Hematopoietic multipotent progenitor cell (in vitro differentiated cells): ENCODE measurements at regions not wholly inside any gene's neighbourhood (a gene's known extent, or its start where the extent isn't known, plus 50 kb on each side); places are given as distances from the start of the nearest gene placed in this dataset.
"Not testable (repeated sequence)": the region's sequence is repeated elsewhere in the genome, so short reads cannot be mapped to it uniquely, and the experiment has no call there.

ENCODE experiments used
- DNase-seq, 3 donors: peaks; one replicate each; pipeline ENCODE4 v3.0.0-alpha.2; 2011 to 2015; ENCODE audit warnings: low read depth in 2 of 3, low spot score in 2 of 3

- DNase-seq: no peak
Observed at GRCh38 chr3:174336784-174337183, 522.4 kb upstream of the NAALADL2 start.

- peak in 1 of 3 donors; percentile 14 for DNase-seq
Observed at GRCh38 chr3:174337227-174337626, 521.9 kb upstream of the NAALADL2 start.

GRCh38 chr3:174340624-174341587, 518.2 kb upstream of the NAALADL2 start:
- no peak for DNase-seq

GRCh38 chr3:174342171-174342570, 517.0 kb upstream of the NAALADL2 start:
- no peak for DNase-seq

DNA sequence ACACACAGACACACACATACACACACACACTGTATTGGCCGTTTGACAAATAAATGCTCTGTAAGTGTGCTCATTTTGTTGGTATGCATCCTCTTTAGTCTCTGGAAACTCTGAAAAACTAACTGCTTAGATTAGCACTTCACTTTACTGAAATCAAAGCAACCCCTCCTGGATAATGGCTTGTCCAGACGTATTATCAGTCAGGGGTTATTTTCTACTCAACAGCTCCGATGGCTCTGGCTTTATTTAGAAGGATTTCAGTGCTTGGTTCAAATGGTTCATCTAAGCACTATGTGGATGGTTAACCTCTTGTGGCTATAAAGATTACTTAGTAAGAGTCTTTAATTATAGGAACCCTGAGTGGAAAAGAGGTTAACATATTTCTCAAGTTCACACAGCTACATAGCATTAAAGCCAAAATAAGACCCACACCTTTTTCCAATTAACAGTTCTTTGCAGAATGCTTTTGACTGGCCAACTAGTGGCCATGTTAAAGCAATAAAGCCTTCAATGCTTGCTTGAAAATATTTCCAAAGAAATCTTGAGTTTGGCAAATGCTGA, 516.1 kb upstream of the NAALADL2 start:
- no peak for DNase-seq

- no peak for DNase-seq
Observed at GRCh38 chr3:174346141-174346540, 513.0 kb upstream of the NAALADL2 start.

GRCh38 chr3:174346571-174346970, 512.6 kb upstream of the NAALADL2 start:
- no peak for DNase-seq

- DNase-seq: no peak
Observed at GRCh38 chr3:174347474-174348138, 511.5 kb upstream of the NAALADL2 start.

DNA sequence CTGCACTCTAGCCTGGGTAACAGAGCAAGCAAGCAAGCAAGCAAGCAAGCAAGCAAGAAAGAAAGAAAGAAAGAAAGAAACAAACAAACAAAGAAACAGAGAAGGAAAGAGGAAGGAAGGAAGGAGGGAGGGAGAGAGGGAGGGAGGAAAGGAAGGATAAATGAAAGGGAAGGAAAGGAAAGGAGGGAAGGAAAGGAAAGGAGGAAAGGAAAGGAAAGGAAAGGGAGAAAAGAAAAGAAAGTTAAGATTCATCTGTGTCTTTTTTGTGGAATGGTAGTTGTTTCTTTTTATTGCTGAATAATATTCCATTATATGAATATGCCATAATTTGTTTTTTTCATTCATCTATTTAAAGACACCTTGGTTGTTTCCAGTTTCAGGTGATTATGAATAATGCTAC, 506.9 kb upstream of the NAALADL2 start:
- DNase-seq: no peak

DNA sequence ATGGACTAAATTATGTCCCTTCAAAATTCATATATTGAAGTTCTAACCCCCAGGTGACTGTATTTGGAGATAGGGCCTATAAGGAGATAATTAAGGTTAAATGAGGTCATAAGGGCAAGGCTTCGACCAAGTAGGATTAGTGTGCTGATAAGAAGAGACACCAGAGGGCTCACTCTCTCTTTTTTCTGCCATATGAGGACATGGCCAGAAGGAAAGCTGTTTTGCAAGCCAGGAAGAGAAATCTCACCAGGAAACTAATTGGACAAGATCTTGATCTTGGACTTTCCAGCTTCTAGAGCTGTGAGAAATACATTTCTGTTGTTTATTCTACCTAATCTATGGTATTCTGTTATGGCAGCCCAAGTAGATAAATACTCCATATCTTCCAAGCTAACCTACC, 503.6 kb upstream of the NAALADL2 start:
- no peak for DNase-seq

DNA sequence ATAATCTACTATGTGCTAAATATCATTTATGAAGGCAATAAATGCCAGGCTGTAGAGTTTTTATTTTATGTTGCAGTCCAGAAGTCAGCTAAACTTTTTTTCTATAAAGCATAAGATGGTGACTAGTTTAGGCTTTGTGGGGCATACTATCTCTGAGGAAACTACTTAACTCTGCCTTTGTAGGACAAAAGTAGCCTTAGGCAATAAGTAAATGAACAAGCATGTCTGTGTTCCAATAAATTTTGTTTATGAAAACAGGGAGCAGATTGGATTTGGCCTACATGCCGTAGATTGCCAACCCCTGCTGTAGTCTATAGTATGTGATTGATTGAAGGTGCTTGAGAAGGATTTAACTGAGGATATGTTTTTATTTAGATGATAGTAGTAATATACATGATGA, 502.5 kb upstream of the NAALADL2 start:
- DNase-seq: no peak

- no peak for DNase-seq
Observed at GRCh38 chr3:174358252-174358651, 500.9 kb upstream of the NAALADL2 start.

DNA sequence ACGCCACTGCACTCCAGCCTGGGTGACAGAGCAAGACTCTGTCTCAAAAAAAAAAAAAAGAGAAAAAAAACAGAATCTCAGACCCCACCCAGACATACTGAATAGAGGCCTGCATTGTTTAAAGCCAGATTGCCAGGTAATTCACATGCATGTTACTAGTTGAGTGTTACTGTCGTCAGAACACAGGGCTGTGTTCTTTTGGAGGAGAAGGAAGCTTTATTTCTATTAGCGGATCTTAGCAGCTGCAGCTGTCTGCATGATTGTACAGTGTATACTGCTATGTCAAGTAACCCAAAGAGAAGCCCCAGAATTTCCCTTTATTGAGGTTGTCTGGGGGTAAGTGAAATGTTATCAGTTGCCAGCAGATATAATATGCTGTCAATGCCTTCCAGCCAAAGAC, 496.6 kb upstream of the NAALADL2 start:
- DNase-seq: no peak

DNA sequence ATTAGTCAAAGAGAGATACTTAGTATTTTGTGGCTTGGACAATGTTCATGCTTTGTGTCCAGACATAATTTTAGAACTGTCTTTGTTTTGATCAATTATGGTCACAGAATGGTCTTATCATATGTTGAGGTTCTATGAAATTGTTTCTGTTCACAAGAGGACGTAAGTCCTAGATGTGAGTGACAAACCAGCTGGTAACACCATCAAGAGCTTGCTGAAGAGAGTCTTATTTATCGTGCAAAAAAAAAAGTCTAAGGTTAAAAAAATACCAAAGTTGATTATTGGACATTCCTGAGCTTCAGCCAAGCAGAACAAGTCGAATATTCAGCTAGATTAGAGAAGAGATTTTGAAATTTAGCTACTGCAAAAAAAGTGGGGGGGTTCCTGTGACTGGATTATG, 495.9 kb upstream of the NAALADL2 start:
- no peak for DNase-seq

DNA sequence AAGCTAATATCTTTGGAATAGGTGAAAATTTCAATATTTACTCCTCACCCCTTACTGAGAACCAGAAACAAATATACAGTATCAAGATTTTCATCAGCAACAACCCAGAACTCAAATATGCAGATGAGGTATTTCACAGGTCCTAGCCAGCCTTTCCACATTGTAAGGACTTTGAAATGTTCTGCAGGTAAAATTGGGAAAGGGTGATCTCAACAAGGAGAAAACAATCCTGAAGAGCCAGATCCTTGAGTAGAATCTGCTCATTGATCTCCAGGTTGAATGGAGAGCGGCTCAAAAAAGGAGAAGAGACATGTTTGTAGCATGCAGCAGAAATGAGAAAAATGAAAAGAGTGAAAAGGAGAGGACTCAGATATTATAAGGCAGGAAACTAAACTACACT, 493.3 kb upstream of the NAALADL2 start:
- no peak for DNase-seq

GRCh38 chr3:174366904-174367303, 492.2 kb upstream of the NAALADL2 start:
- not testable (repeated sequence) for DNase-seq

DNA sequence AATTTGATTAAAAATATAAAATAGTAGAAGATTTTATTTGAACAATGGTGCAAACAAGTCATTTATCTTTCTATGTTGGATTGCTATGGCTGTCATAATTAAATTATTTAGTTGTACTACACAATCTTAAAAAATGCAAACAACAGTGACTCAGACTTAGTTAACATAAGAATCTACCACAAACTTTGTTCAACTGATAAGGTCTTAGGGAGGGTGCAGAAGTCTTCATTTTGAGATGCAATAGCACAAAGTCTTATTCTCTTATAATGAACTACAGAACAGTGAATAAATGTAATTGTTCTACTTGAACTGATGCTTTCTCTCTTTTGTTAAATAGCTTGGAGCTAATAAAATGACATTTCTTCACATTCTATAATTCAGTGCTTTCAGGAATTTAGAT, 482.8 kb upstream of the NAALADL2 start:
- DNase-seq: no peak

DNA sequence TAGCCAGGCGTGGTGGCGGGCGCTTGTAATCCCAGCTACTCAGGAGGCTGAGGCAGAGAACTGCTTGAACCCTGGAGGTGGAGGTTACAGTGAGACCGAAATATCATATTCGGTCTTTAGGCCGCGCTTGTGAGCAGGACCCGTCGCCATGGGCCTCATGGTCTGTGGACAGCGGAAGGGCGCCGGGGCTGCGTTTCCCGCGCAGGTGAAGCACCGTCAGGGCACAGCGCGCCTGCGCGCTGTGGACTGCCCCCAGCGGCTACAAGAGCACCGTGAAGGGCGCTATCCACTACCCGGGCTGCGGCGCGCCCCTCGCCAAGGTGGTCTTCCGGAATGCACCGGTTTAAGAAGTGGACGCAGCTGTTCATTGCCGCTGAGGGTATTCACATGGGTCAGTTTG, 482.0 kb upstream of the NAALADL2 start:
- no peak for DNase-seq

DNA sequence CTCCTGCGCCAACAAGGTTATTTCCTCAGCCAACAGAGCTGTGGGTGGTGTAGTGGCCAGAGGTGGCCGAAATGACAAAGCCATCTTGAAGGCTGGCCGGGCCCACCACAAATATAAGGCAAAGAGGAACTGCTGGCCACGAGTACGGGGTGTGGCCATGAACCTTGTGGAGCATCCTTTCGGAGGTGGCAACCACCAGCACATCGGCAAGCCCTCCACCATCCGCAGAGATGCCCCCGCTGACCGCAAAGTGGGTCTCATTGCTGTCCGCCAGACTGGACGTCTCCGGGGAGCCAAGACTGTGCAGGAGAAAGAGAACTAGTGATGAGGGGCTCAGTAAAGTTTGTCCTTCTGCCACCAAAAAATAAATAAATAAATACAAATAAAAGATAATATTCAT, 481.4 kb upstream of the NAALADL2 start:
- no peak for DNase-seq

DNA sequence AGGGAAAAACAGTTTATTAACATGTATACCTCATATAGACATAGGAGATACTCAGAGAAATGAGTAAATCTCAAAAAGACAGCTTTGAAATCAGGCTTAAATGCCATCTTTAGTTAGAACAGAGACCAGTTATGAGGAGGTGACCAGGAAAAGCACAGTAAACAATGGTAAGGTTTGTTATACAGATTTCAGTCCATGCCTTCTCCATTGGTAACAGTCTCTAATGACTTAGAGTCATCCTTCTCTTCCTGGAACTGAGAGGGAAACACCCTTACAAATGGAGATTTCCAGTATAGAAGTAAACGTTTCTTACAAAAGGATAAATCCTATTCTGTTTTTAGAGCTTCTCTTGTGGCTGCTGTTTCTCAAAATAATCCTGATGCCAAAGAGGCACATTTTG, 476.3 kb upstream of the NAALADL2 start:
- DNase-seq: no peak

- no peak for DNase-seq
Observed at GRCh38 chr3:174387736-174388135, 471.4 kb upstream of the NAALADL2 start.

- DNase-seq: peak in 2 of 3 donors; percentile 50 to 79
Observed at GRCh38 chr3:174397848-174398247, 461.3 kb upstream of the NAALADL2 start.
